A673 (cell line): ENCODE measurements at regions not wholly inside any gene's neighbourhood (a gene's known extent, or its start where the extent isn't known, plus 50 kb on each side); places are given as distances from the start of the nearest gene placed in this dataset.
"Not testable (repeated sequence)": the region's sequence is repeated elsewhere in the genome, so short reads cannot be mapped to it uniquely, and the experiment has no call there.

Source experiments
- BruUV-seq: library from RNA; stranded (reverse); fragments of 400-500 nt; replicated peaks from 2 replicates; lab custom pipeline; 2021; lab: Mats Ljungman, UMichigan
- CTCF ChIA-PET: fragments of 300-600 bp; sonication (Branson Sonifier 250); formaldehyde crosslinking; loops from one replicate; lab custom pipeline; 2022; ENCODE audit warnings: antibody characterized with exemption; lab: Charles Lee
- POLR2A ChIA-PET: fragments of 300-600 bp; sonication (Branson Sonifier 250); formaldehyde crosslinking; loops from one replicate; lab custom pipeline; 2022; ENCODE audit warnings: antibody characterized with exemption; ENCODE audit not compliant: low non-redundant PET; lab: Charles Lee
- DNase-seq: peaks from one replicate; pipeline ENCODE4 v3.0.0-alpha.2; 2015; ENCODE audit warnings: low spot score
- H3K27ac ChIP-seq: fragments of 200-600 bp; sonication (generic); 2 replicates; pipeline ENCODE4 v1.5.1; 2016; ENCODE audit warnings: mixed run types, low read depth, mild to moderate bottlenecking, mixed read lengths, antibody characterized with exemption, low read length; ENCODE audit not compliant: poor library complexity, severe bottlenecking
- H3K27me3 ChIP-seq: fragments of 200-600 bp; sonication (generic); replicated peaks from 2 replicates; pipeline ENCODE4 v1.6.1; 2017; ENCODE audit warnings: mixed run types, low read depth, mild to moderate bottlenecking, mixed read lengths, antibody characterized with exemption, low read length; ENCODE audit not compliant: insufficient read depth, poor library complexity
- H3K36me3 ChIP-seq: fragments of 200-600 bp; sonication (generic); 2 replicates; pipeline ENCODE4 v1.6.1; 2016; ENCODE audit warnings: mixed run types, mild to moderate bottlenecking, mixed read lengths, antibody characterized with exemption, low read length; ENCODE audit not compliant: insufficient read depth, poor library complexity, severe bottlenecking
- H3K4me1 ChIP-seq: fragments of 200-600 bp; sonication (generic); 2 replicates; pipeline ENCODE4 v1.6.1; 2017; ENCODE audit warnings: mixed run types, mild to moderate bottlenecking, mixed read lengths, antibody characterized with exemption, low read length; ENCODE audit not compliant: insufficient read depth, poor library complexity, severe bottlenecking
- H3K4me3 ChIP-seq: fragments of 200-600 bp; sonication (generic); 2 replicates; pipeline ENCODE4 v1.5.1; 2016; ENCODE audit warnings: low read depth, mixed run types, mild to moderate bottlenecking, mixed read lengths, low read length; ENCODE audit not compliant: poor library complexity, severe bottlenecking
- H3K9me3 ChIP-seq: fragments of 200-600 bp; sonication (generic); 2 replicates; pipeline ENCODE4 v1.6.1; 2016; ENCODE audit warnings: mixed run types, low read depth, mild to moderate bottlenecking, mixed read lengths, antibody characterized with exemption, low read length; ENCODE audit not compliant: poor library complexity, severe bottlenecking
- CTCF ChIP-seq: fragments of 300-800, 200-600 bp; sonication (generic); conservative IDR thresholded peaks from 2 replicates; pipeline ENCODE4 v1.5.1; 2017; ENCODE audit warnings: low read depth, mild to moderate bottlenecking, antibody characterized with exemption, low read length, moderate library complexity, mixed read lengths
- EZH2 ChIP-seq: fragments of 200-600 bp; sonication (generic); IDR thresholded peaks from 2 replicates; pipeline ENCODE4 v1.6.1; 2017; ENCODE audit warnings: borderline replicate concordance, low read depth, mild to moderate bottlenecking, mixed read lengths, antibody characterized with exemption, low read length; ENCODE audit not compliant: poor library complexity, severe bottlenecking
- intact Hi-C: fragments of 100-400 bp; cut with micrococcal nuclease; formaldehyde crosslinking; loops from one replicate; pipeline ENCODE4 v1.10.0; 2022; ENCODE audit not compliant: unreplicated experiment

GRCh38 chr9:2387166-2387565, 234.4 kb upstream of the VLDLR start:
- intact Hi-C loops, result no loop called here
- CTCF ChIA-PET, result no interaction called here
- H3K27ac ChIP-seq, result no peak overlapping the region
- H3K9me3 ChIP-seq, result no peaks in the 10 kb centered on the region
- POLR2A ChIA-PET, result interaction anchor here (0.6 kb wide), 1 partner anchor 71 kb away, joined by 11 read pairs; no protein-coding TSS in a partner anchor
- H3K4me3 ChIP-seq, result no peak overlapping the region
- no peaks in the 10 kb centered on the region for H3K27me3 ChIP-seq
- TF ChIP-seq CTCF (no peak), EZH2 (no peak)
- DNase-seq, result no peak
- no TSS peak for BruUV-seq
- no peaks in the 10 kb centered on the region for H3K4me1 ChIP-seq
- no peaks in the 10 kb centered on the region for H3K36me3 ChIP-seq

- ChIA-PET CTCF (no interaction called here), POLR2A (no interaction called here)
- intact Hi-C loops, result no loop called here
- H3K4me3 ChIP-seq, result no peak overlapping the region
- TF ChIP-seq EZH2, result no peak
- TF ChIP-seq CTCF, result no peak
- no peaks in the 10 kb centered on the region for H3K9me3 ChIP-seq
- no peaks in the 10 kb centered on the region for H3K36me3 ChIP-seq
- no peaks in the 10 kb centered on the region for H3K4me1 ChIP-seq
- DNase-seq, result no peak
- H3K27ac ChIP-seq, result no peak overlapping the region
- H3K27me3 ChIP-seq, result no peaks in the 10 kb centered on the region
- BruUV-seq, result no TSS peak
Measured at GRCh38 chr9:2389404-2389803, 232.2 kb upstream of the VLDLR start.

GRCh38 chr9:2390028-2390427, 231.6 kb upstream of the VLDLR start:
- no TSS peak for BruUV-seq

GRCh38 chr9:2391509-2392132, 230.0 kb upstream of the VLDLR start:
- H3K36me3 ChIP-seq, intact Hi-C loops, CTCF ChIA-PET, H3K9me3 ChIP-seq, H3K4me3 ChIP-seq, POLR2A ChIA-PET, BruUV-seq, DNase-seq, H3K27ac ChIP-seq, H3K27me3 ChIP-seq, H3K4me1 ChIP-seq: not testable (repeated sequence)

More at GRCh38 chr9:2390028-2390427, 231.6 kb upstream of the VLDLR start:
- ChIA-PET POLR2A (no interaction called here), CTCF (no interaction called here)
- Histone ChIP-seq H3K27me3 (no peaks in the 10 kb centered on the region), H3K4me3 (no peak overlapping the region), H3K36me3 (no peaks in the 10 kb centered on the region), H3K4me1 (no peaks in the 10 kb centered on the region), H3K27ac (no peak overlapping the region), H3K9me3 (no peaks in the 10 kb centered on the region)
- no peak for TF ChIP-seq EZH2
- no peak for TF ChIP-seq CTCF
- DNase-seq, result no peak
- intact Hi-C loops, result no loop called here

- H3K27me3 ChIP-seq, H3K4me1 ChIP-seq, H3K27ac ChIP-seq, H3K4me3 ChIP-seq, DNase-seq, POLR2A ChIA-PET, BruUV-seq, CTCF ChIA-PET, H3K36me3 ChIP-seq, intact Hi-C loops, H3K9me3 ChIP-seq: not testable (repeated sequence)
Measured at GRCh38 chr9:2394087-2394741, 227.4 kb upstream of the VLDLR start.
